SK-N-MC (cell line): ENCODE measurements at regions not wholly inside any gene's neighbourhood (a gene's known extent, or its start where the extent isn't known, plus 50 kb on each side); places are given as distances from the start of the nearest gene placed in this dataset.

Experiments used
- EZH2 ChIP-seq: fragments of 200-600 bp; sonication (generic); IDR thresholded peaks from one replicate; pipeline ENCODE4 v1.6.1; 2017; ENCODE audit warnings: antibody characterized with exemption
- POLR2AphosphoS5 ChIP-seq: IDR thresholded peaks from 2 replicates; pipeline ENCODE4 v1.6.1; 2012; ENCODE audit warnings: mild to moderate bottlenecking, low read depth, low read length, borderline replicate concordance

- TF ChIP-seq POLR2AphosphoS5: no peak
- TF ChIP-seq EZH2: no peak
Measured at GRCh38 chr4:137299281-137299680, 233.0 kb downstream of the PCDH18 start.
